Endothelial cell of umbilical vein (primary cell): ENCODE measurements at regions not wholly inside any gene's neighbourhood (a gene's known extent, or its start where the extent isn't known, plus 50 kb on each side); places are given as distances from the start of the nearest gene placed in this dataset.
"Not testable (repeated sequence)": the region's sequence is repeated elsewhere in the genome, so short reads cannot be mapped to it uniquely, and the experiment has no call there.

ENCODE experiments used
- EZH2 ChIP-seq: IDR thresholded peaks from 2 replicates; pipeline ENCODE4 v1.6.1; 2012; ENCODE audit warnings: borderline replicate concordance, low read depth, mild to moderate bottlenecking, moderate library complexity, low read length, inconsistent platforms; ENCODE audit not compliant: severe bottlenecking
- MAX ChIP-seq: IDR thresholded peaks from 2 replicates; pipeline ENCODE4 v1.6.1; 2011; ENCODE audit not compliant: insufficient read depth, insufficient read length
- POLR2A ChIP-seq: IDR thresholded peaks from 2 replicates; pipeline ENCODE4 v1.6.1; 2012; ENCODE audit warnings: low read depth, mild to moderate bottlenecking, control low read depth, low read length
- POLR2AphosphoS5 ChIP-seq: IDR thresholded peaks from 2 replicates; pipeline ENCODE4 v1.6.1; 2012; ENCODE audit warnings: low read depth, mild to moderate bottlenecking, control low read depth, low read length, moderate library complexity; ENCODE audit not compliant: insufficient read depth
- TF ChIP-seq, protein P1 (sequence below), 2 donors: IDR thresholded peaks; 1 replicate in 1 of 2; 2 replicates in 1 of 2; pipeline ENCODE4 v1.5.1; 2011; ENCODE audit warnings: low read length in 2 of 2, mild to moderate bottlenecking in 2 of 2, moderate library complexity in 2 of 2, control low read depth in 1 of 2, inconsistent platforms in 1 of 2, low read depth in 1 of 2; ENCODE audit not compliant: insufficient read depth in 1 of 2; ENCODE audit errors: extremely low read depth in 1 of 2

GRCh38 chr5:62837330-62837729 lies 258.7 kb downstream of the LRRC70 start:
- TF ChIP-seq, protein P1, sequence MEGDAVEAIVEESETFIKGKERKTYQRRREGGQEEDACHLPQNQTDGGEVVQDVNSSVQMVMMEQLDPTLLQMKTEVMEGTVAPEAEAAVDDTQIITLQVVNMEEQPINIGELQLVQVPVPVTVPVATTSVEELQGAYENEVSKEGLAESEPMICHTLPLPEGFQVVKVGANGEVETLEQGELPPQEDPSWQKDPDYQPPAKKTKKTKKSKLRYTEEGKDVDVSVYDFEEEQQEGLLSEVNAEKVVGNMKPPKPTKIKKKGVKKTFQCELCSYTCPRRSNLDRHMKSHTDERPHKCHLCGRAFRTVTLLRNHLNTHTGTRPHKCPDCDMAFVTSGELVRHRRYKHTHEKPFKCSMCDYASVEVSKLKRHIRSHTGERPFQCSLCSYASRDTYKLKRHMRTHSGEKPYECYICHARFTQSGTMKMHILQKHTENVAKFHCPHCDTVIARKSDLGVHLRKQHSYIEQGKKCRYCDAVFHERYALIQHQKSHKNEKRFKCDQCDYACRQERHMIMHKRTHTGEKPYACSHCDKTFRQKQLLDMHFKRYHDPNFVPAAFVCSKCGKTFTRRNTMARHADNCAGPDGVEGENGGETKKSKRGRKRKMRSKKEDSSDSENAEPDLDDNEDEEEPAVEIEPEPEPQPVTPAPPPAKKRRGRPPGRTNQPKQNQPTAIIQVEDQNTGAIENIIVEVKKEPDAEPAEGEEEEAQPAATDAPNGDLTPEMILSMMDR (IDR thresholded peaks at IDR 0.05; ENCODE audit: extremely low read depth in 1 of 2, insufficient read depth in 1 of 2, low read depth in 1 of 2, low read length in 2 of 2): not testable (repeated sequence)
- not testable (repeated sequence) for TF ChIP-seq POLR2AphosphoS5, MAX, POLR2A, EZH2
